ENCODE measurements at regions not wholly inside any gene's neighbourhood (a gene's known extent, or its start where the extent isn't known, plus 50 kb on each side); places are given as distances from the start of the nearest gene placed in this dataset.

GRCh38 chr3:10631224-10631623 lies 125.8 kb upstream of the ATP2B2 start:
- Histone ChIP-seq H3K27ac (ENCODE audit: insufficient read depth, low read depth, low read length) (no peak overlapping the region), H3K4me2 (ENCODE audit: insufficient read depth, low read length) (no peak overlapping the region), H3K4me1 (ENCODE audit: control insufficient read depth, extremely low read depth, insufficient read depth, low read length) (no peaks in the 10 kb centered on the region), H3K79me2 (ENCODE audit: control insufficient read depth, insufficient read depth, low read length) (no peaks in the 10 kb centered on the region), H2AFZ (ENCODE audit: low read depth, low read length) (no peak overlapping the region), H3K9me1 (replicated peaks; ENCODE audit: control insufficient read depth, extremely low read depth, insufficient read depth, low read length) (no peaks in the 10 kb centered on the region), H3K27me3 (ENCODE audit: control insufficient read depth in 2 of 2, insufficient read depth in 2 of 2, low read length in 2 of 2) (no peaks in the 10 kb centered on the region), H3K4me3 (replicated peaks in 1 of 3; ENCODE audit: insufficient read depth in 1 of 3, low read depth in 1 of 3, low read length in 3 of 3) (no peak overlapping the region), H4K20me1 (replicated peaks; ENCODE audit: control insufficient read depth, extremely low read depth, insufficient read depth, low read length) (no peaks in the 10 kb centered on the region), H3K9ac (replicated peaks; ENCODE audit: extremely low read depth, insufficient read depth, low read length) (no peak overlapping the region), H3K36me3 (ENCODE audit: control insufficient read depth in 2 of 2, extremely low read depth in 1 of 2, insufficient read depth in 2 of 2, low read length in 2 of 2) (no peaks in the 10 kb centered on the region), H3K9me3 (replicated peaks; ENCODE audit: control insufficient read depth, insufficient read depth, low read length) (no peaks in the 10 kb centered on the region)
- dilution Hi-C loops (cut with MboI; ENCODE audit: extremely low pct_ligation_motif_present, low sequenced_read_pairs) (no loop called here), intact Hi-C loops (cut with micrococcal nuclease) (no loop called here)
- DNase-seq (ENCODE audit: low read depth, low spot score) (no peak), FAIRE-seq (no peak)
- TF ChIP-seq FOS (IDR thresholded peaks at IDR 0.05; ENCODE audit: borderline replicate concordance, insufficient read depth, low read length) (no peak), JUN (IDR thresholded peaks at IDR 0.05; ENCODE audit: borderline replicate concordance, insufficient read depth, insufficient read length, low read depth) (no peak), GATA2 (IDR thresholded peaks at IDR 0.05; ENCODE audit: insufficient read depth, insufficient read length, low read depth, low read length) (no peak), EZH2 (IDR thresholded peaks at IDR 0.05; ENCODE audit: borderline replicate concordance, low read depth, low read length, severe bottlenecking) (no peak), POLR2A (IDR thresholded peaks at IDR 0.05; ENCODE audit: low read depth, low read length) (no peak), MYC (IDR thresholded peaks at IDR 0.05; ENCODE audit: low read depth, low read length) (no peak), POLR2AphosphoS5 (IDR thresholded peaks at IDR 0.05; ENCODE audit: insufficient read depth, low read depth, low read length) (no peak), CTCF (IDR thresholded peaks at IDR 0.05; ENCODE audit: extremely low read depth in 1 of 2, insufficient read depth in 1 of 2, low read depth in 1 of 2, low read length in 2 of 2) (no peak)
- TF ChIP-seq, protein P1, sequence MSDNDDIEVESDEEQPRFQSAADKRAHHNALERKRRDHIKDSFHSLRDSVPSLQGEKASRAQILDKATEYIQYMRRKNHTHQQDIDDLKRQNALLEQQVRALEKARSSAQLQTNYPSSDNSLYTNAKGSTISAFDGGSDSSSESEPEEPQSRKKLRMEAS (IDR thresholded peaks at IDR 0.05; ENCODE audit: insufficient read depth, insufficient read length) = no peak
- BruUV-seq (replicated peaks) = no TSS peak
- ChIA-PET CTCF (no interaction called here), POLR2A (no interaction called here)
